ENCODE measurements at regions not wholly inside any gene's neighbourhood (a gene's known extent, or its start where the extent isn't known, plus 50 kb on each side); places are given as distances from the start of the nearest gene placed in this dataset.
"Not testable (repeated sequence)": the region's sequence is repeated elsewhere in the genome, so short reads cannot be mapped to it uniquely, and the experiment has no call there.

- no peak for DNase-seq
Observed at GRCh38 chr17:31798205-31798724, 60.8 kb downstream of the COPRS start.

DNA sequence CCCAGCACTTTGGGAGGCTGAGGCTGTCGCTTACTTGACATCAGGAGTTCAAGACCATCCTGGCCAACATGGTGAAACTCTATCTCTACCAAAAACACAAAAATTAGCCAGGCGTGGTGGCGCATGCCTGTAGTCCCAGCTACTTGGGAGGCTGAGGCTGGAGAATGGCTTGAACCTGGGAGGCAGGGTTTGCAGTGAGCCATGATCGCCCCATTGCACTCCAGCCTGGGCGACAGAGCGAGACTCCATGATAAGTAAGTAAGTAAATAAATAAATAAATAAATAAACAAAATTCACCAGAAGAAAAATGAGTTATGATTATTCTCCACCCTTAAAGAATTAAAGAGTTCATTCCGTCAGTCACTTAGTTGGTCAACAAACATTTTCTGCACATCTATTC lies 63.1 kb downstream of the COPRS start:
- not testable (repeated sequence) for DNase-seq

GRCh38 chr17:31794111-31794510 lies 64.9 kb downstream of the COPRS start:
- DNase-seq = no peak

GRCh38 chr17:31793634-31794033 lies 65.4 kb downstream of the COPRS start:
- DNase-seq = not testable (repeated sequence)

DNA sequence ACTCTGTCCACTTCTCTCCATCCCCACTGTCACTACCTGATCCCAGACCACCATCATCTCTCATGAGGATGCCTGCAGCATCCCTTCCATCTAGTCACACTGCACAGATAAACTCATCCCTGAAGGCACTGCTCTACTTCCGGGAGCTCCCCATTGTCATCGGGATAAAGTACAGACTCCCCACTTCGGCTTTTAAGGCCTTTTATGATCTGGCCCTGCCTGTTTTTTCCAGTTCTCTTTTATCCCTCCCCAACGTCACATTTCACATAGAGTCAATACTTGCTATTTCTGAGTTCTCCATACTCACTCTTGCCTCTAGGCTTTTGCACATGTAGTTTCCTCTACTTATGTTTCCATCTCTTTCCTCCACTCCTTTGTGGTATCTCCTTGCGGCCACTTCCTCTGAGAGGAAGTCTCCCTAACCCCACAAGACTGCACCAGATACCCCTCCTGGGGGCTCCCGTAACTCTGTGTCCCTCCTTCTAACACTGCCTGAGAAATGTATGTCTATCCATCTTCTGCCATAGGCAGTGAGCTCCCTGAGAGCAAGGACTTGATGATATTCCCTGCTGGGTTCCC lies 66.9 kb downstream of the COPRS start:
- DNase-seq = no peak

DNA sequence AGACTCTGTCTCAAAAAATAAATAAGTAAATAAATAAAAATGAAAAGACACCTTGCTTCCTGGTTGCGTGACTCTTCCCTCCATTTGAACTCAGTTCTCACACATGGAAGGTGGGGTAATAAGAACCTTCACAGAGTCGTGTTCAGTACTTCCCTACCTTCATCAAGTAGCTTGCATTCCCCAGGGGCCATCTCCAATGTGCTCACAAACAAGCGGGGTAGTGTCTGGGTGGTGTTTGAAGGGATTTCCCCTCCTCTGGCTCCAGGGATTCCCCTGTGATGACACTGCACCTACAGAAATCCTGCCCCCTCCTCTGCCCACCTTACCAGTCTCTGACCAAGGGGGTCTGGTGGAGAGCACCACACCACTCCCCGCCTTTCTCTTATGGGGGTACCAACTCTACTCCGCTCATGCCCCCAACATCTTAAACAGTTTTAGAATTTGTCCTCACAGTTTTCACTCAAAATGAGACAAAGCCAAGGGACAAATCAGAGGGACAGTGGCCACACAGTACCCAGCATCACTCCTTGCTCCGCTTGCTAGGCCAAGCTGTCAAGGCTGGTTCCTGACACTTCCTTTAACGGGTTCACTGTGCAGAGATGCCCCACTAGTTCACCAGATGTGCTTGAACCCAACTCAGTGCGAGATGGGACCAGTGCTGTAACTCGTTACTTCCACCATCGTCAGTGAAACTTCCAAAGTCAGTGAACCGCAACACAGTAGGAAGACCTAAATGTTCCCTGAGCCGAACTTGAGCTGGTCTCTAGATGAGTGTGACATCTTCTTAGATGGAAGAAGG lies 69.1 kb downstream of the COPRS start:
- DNase-seq = no peak

- DNase-seq = no peak
Observed at GRCh38 chr17:31788956-31789355, 70.1 kb downstream of the COPRS start.

- no peak for DNase-seq
Observed at GRCh38 chr17:31788571-31788946, 70.5 kb downstream of the COPRS start.

DNA sequence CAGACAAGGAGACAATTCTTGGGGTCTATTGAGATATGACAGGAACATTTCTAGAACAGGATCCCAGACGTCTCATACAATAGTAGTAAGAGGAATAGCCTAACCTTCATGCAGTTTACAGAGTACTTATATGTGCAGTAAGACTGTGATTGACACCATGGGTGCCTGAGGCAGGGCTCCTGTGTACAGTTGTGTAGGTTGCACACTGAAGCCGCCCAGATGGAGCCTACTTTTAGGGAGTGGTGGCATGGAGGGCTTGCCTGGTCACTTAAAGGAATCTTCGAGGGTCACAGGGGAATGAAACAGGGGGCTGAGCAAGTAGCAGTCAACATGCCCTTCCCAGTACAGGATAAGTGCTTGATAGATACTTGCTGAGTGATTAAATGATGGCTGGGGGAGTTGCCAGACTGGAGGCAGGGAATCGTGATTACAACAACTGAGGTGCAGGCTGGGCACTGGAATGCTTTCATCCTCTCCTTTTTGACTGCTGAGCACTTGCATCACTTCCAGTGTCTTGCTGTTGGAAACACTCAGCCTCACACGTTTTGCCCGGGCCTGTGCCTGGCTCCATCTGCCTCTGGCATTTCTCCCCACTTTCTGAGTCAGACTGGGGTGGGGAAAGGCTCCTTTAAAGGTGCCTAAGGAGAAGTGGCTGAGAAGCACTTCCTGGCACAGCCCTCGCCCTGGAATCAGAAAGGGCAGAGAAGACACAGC lies 71.0 kb downstream of the COPRS start:
- no peak for DNase-seq

DNA sequence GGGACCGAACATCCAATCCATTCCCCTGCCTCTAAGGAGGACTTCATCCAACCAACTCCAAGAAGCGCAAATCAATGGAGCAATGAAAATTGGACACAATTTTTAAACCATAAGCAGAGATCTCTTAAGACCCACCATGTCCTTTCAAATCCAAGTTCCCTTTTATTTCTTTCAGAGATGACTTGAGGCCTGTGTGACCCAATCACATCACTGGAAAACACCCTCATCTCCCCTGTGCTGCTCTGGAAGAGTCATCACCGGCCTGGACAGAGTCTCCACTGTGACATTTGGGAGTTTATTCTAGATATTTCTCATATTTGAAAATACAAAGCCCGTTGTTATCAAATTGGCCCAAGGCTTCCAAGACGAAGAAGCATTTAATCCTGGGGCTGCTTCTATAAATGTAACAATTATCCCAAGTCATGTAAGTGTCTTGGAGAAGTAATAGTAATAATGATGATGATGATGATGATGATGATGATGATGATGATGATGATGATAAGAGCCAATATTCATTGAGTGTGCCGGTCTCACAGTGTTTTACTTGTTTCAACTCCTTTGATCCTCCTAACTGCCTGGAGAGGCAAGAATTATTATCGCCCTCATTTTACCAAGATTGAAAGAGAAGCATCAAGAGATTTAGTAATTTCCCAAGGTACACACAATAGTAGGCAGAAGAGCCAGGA lies 72.1 kb downstream of the COPRS start:
- no peak for DNase-seq

- DNase-seq = no peak
Observed at GRCh38 chr17:31780483-31780882, 78.6 kb downstream of the COPRS start.

DNA sequence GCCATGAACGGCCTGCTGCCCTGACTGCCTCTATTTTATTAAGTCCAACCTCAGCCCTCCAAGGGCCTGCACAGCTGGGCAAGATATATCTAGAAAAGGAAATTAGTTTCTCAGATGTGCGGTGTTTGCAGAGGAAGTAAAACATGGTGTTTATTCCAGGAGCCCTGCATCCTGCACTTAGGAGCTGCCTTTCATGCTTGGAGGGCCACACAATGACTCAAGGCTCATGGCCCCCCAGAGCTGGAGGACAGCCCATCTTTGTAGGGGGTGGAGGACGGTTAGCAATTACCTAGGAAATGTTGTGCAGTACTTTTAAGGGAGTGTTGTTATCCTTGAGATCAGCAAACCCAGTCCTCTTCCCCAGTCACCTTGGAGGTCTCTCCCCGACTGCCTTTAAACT lies 80.5 kb downstream of the COPRS start:
- no peak for DNase-seq

DNA sequence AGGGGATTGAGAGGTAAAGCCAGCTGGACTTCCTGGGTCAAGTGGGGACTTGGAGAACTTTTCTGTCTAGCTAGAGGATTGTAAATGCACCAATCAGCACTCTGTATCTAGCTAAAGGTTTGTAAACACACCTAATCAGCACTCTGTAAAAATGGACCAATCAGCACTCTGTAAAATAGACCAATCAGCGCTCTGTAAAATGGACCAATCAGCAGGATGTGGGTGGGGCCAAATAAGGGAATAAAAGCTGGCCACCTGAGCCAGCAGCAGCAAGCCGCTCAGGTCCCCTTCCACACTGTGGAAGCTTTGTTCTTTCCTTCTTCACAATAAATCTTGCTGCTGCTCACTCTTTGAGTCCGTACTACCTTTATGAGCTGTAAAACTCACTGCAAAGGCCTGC lies 87.7 kb downstream of the COPRS start:
- not testable (repeated sequence) for DNase-seq

DNA sequence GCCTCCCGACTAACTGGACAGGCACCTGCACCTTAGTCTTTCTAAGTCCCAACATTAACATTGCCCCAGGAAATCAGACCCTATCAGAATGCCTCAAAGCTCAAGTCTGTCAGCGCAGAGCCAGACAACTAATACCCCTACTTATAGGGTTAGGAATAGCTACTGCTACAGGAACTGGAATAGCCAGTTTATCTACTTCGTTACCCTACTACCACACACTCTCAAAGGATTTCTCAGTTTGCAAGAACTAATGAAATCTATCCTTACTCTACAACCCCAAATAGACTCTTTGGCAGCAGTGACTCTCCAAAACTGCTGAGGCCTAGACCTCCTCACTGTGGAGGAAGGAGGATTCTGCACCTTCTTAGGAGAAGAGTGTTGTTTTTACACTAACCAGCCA lies 88.5 kb downstream of the COPRS start:
- not testable (repeated sequence) for DNase-seq

GRCh38 chr17:31761836-31762510 lies 97.1 kb downstream of the COPRS start:
- DNase-seq = not testable (repeated sequence)

- DNase-seq = no peak
Observed at GRCh38 chr17:31758646-31759045, 100.4 kb downstream of the COPRS start.

GRCh38 chr17:31757097-31757496 lies 101.9 kb downstream of the COPRS start:
- DNase-seq = no peak

- no peak for DNase-seq
Observed at GRCh38 chr17:31754239-31754945, 104.7 kb downstream of the COPRS start.

DNA sequence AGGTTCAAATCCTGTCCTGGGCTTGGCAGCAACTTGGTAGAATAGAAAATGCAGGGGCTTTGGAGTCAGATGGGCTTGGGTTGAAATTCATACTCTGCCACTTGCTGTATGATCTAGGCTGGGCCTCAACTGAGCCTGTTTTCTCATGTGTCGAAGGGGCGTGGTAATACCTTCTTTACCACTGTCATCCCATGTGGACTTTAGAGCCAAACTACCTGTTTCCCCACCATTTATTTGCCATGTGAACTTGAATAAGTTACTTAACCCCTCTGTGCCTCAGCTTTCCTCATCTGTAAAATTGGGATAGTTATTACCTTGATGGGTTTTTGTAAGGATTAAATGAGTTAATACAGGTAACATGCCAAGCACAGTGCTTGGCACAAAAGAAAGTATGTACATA lies 106.0 kb downstream of the COPRS start:
- no peak for DNase-seq

DNA sequence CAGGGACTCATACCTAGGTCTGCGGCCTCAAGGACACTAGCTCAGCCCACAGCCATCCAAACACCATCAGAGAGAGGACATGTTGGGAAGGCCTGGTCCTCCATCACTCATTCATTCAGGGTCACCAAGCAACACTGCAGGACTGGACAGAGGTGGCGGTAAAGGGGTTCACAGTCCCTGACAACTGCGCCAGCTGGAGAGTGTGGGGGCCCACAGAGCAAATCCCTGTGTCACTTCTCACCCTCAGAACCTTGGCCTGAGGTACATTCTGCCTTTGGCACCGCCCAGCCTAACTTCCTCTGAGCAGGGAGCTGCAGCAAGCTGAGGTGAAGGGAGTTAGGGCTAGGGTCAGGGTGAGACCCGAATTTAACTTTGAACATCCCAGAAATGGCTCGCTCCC lies 106.5 kb downstream of the COPRS start:
- DNase-seq = no peak

GRCh38 chr17:31750578-31750977 lies 108.5 kb downstream of the COPRS start:
- DNase-seq = no peak

GRCh38 chr17:31748881-31749280 lies 110.2 kb downstream of the COPRS start:
- no peak for DNase-seq

Measured in CD4-positive, alpha-beta T cell treated with Interleukin-1 beta for 1 hour (primary cell).